ENCODE measurements at regions not wholly inside any gene's neighbourhood (a gene's known extent, or its start where the extent isn't known, plus 50 kb on each side); places are given as distances from the start of the nearest gene placed in this dataset.
"Not testable (repeated sequence)": the region's sequence is repeated elsewhere in the genome, so short reads cannot be mapped to it uniquely, and the experiment has no call there.

GRCh38 chr5:36392186-36392585 is 90.5 kb upstream of the RANBP3L start:
- no peak for FAIRE-seq

GRCh38 chr5:36392818-36393217 is 91.1 kb upstream of the RANBP3L start:
- no peak for FAIRE-seq

- FAIRE-seq = no peak
Measured at GRCh38 chr5:36393656-36394428, 92.1 kb upstream of the RANBP3L start.

- FAIRE-seq = no peak
Measured at GRCh38 chr5:36395260-36395659, 93.6 kb upstream of the RANBP3L start.

- FAIRE-seq = not testable (repeated sequence)
Measured at GRCh38 chr5:36395947-36396346, 94.2 kb upstream of the RANBP3L start.

- FAIRE-seq = no peak
Measured at GRCh38 chr5:36396640-36397039, 94.9 kb upstream of the RANBP3L start.

GRCh38 chr5:36397901-36398536 is 96.3 kb upstream of the RANBP3L start:
- FAIRE-seq = peak; percentile 9

GRCh38 chr5:36402512-36402906 is 100.8 kb upstream of the RANBP3L start:
- FAIRE-seq = no peak

- no peak for FAIRE-seq
Measured at GRCh38 chr5:36403632-36404311, 102.1 kb upstream of the RANBP3L start.

- no peak for FAIRE-seq
Measured at GRCh38 chr5:36406023-36406422, 104.3 kb upstream of the RANBP3L start.

- no peak for FAIRE-seq
Measured at GRCh38 chr5:36407396-36407795, 105.7 kb upstream of the RANBP3L start.

- FAIRE-seq = not testable (repeated sequence)
Measured at GRCh38 chr5:36409711-36410110, 108.0 kb upstream of the RANBP3L start.

- FAIRE-seq = not testable (repeated sequence)
Measured at GRCh38 chr5:36410672-36411071, 109.0 kb upstream of the RANBP3L start.

- peak; percentile 97 for FAIRE-seq
Measured at GRCh38 chr5:36414869-36415282, 113.2 kb upstream of the RANBP3L start.

GRCh38 chr5:36416605-36417004 is 114.9 kb upstream of the RANBP3L start:
- no peak for FAIRE-seq

GRCh38 chr5:36417221-36417620 is 115.5 kb upstream of the RANBP3L start:
- no peak for FAIRE-seq

GRCh38 chr5:36417668-36418067 is 116.0 kb upstream of the RANBP3L start:
- no peak for FAIRE-seq

GRCh38 chr5:36418152-36418979 is 116.7 kb upstream of the RANBP3L start:
- no peak for FAIRE-seq

- no peak for FAIRE-seq
Measured at GRCh38 chr5:36421256-36421655, 119.6 kb upstream of the RANBP3L start.

GRCh38 chr5:36422952-36423351 is 121.2 kb upstream of the RANBP3L start:
- FAIRE-seq = no peak

- no peak for FAIRE-seq
Measured at GRCh38 chr5:36423578-36424307, 122.0 kb upstream of the RANBP3L start.

GRCh38 chr5:36426070-36426469 is 124.4 kb upstream of the RANBP3L start:
- not testable (repeated sequence) for FAIRE-seq
